NCI-H774 (cell line): ENCODE measurements at regions not wholly inside any gene's neighbourhood (a gene's known extent, or its start where the extent isn't known, plus 50 kb on each side); places are given as distances from the start of the nearest gene placed in this dataset.

ENCODE experiments used
- DNase-seq: peaks from one replicate; lab custom pipeline; 2025; lab: John Stamatoyannopoulos, UW

GRCh38 chr4:111871802-111872201 lies 273.5 kb upstream of the FAM241A start:
- no peak for DNase-seq

- DNase-seq: no peak
Measured at GRCh38 chr4:111873801-111874200, 271.5 kb upstream of the FAM241A start.

GRCh38 chr4:111879539-111879938 lies 265.7 kb upstream of the FAM241A start:
- no peak for DNase-seq

GRCh38 chr4:111880116-111880515 lies 265.1 kb upstream of the FAM241A start:
- no peak for DNase-seq

GRCh38 chr4:111883557-111883999 lies 261.7 kb upstream of the FAM241A start:
- DNase-seq: peak; percentile 50

GRCh38 chr4:111890412-111890811 lies 254.8 kb upstream of the FAM241A start:
- DNase-seq: no peak

GRCh38 chr4:111905511-111905910 lies 239.7 kb upstream of the FAM241A start:
- DNase-seq: no peak

- no peak for DNase-seq
Measured at GRCh38 chr4:111919639-111920038, 225.6 kb upstream of the FAM241A start.

- no peak for DNase-seq
Measured at GRCh38 chr4:111921714-111922113, 223.5 kb upstream of the FAM241A start.

- DNase-seq: no peak
Measured at GRCh38 chr4:111923786-111924185, 221.5 kb upstream of the FAM241A start.

GRCh38 chr4:111924696-111925095 lies 220.6 kb upstream of the FAM241A start:
- DNase-seq: no peak

- DNase-seq: no peak
Measured at GRCh38 chr4:111930659-111931058, 214.6 kb upstream of the FAM241A start.

- DNase-seq: no peak
Measured at GRCh38 chr4:111933703-111934102, 211.6 kb upstream of the FAM241A start.

- DNase-seq: no peak
Measured at GRCh38 chr4:111934314-111934713, 210.9 kb upstream of the FAM241A start.

- peak; percentile 12 for DNase-seq
Measured at GRCh38 chr4:111937368-111937767, 207.9 kb upstream of the FAM241A start.

GRCh38 chr4:111941957-111942356 lies 203.3 kb upstream of the FAM241A start:
- DNase-seq: no peak

GRCh38 chr4:111943796-111944203 lies 201.5 kb upstream of the FAM241A start:
- no peak for DNase-seq

GRCh38 chr4:111945014-111945413 lies 200.2 kb upstream of the FAM241A start:
- DNase-seq: no peak

- no peak for DNase-seq
Measured at GRCh38 chr4:111946800-111947199, 198.5 kb upstream of the FAM241A start.

GRCh38 chr4:111952688-111953087 lies 192.6 kb upstream of the FAM241A start:
- DNase-seq: no peak

- DNase-seq: no peak
Measured at GRCh38 chr4:111954550-111954949, 190.7 kb upstream of the FAM241A start.

GRCh38 chr4:111955001-111955400 lies 190.3 kb upstream of the FAM241A start:
- no peak for DNase-seq

GRCh38 chr4:111957116-111957515 lies 188.1 kb upstream of the FAM241A start:
- no peak for DNase-seq

- no peak for DNase-seq
Measured at GRCh38 chr4:111957997-111958396, 187.3 kb upstream of the FAM241A start.

GRCh38 chr4:111959222-111959621 lies 186.0 kb upstream of the FAM241A start:
- no peak for DNase-seq
